DOHH2 (cell line): ENCODE measurements at regions not wholly inside any gene's neighbourhood (a gene's known extent, or its start where the extent isn't known, plus 50 kb on each side); places are given as distances from the start of the nearest gene placed in this dataset.

Source experiments
- H3F3A ChIP-seq: fragments of 200-600 bp; sonication (generic), shearing (Covaris generic); 2 replicates; pipeline ENCODE4 v1.6.0; 2016; ENCODE audit warnings: antibody characterized with exemption, mild to moderate bottlenecking; ENCODE audit not compliant: control insufficient read depth, insufficient read depth
- H3K27ac ChIP-seq: fragments of 200-600 bp; sonication (generic); 2 replicates; pipeline ENCODE4 v1.5.1; 2014; ENCODE audit warnings: low read depth, mild to moderate bottlenecking, low read length, moderate library complexity
- H3K27me3 ChIP-seq: fragments of 200-600 bp; sonication (generic); 2 replicates; pipeline ENCODE4 v1.6.1; 2014; ENCODE audit warnings: mild to moderate bottlenecking, low read length, mixed read lengths; ENCODE audit not compliant: control insufficient read depth
- H3K36me3 ChIP-seq: fragments of 200-600 bp; sonication (generic); 2 replicates; pipeline ENCODE4 v1.6.1; 2014; ENCODE audit warnings: mild to moderate bottlenecking, low read length, moderate library complexity, mixed read lengths; ENCODE audit not compliant: control insufficient read depth
- H3K4me1 ChIP-seq: fragments of 200-600 bp; sonication (generic); 2 replicates; pipeline ENCODE4 v1.6.1; 2014; ENCODE audit warnings: mild to moderate bottlenecking, low read length, mixed read lengths; ENCODE audit not compliant: control insufficient read depth
- H3K4me2 ChIP-seq: fragments of 200-600 bp; sonication (generic); 2 replicates; pipeline ENCODE4 v1.6.0; 2014; ENCODE audit warnings: mild to moderate bottlenecking, low read length, moderate library complexity
- H3K4me3 ChIP-seq: fragments of 200-600 bp; sonication (generic); 2 replicates; pipeline ENCODE4 v1.5.1; 2014; ENCODE audit warnings: mild to moderate bottlenecking, low read length, mixed read lengths
- H3K79me2 ChIP-seq: fragments of 200-600 bp; sonication (generic); 2 replicates; pipeline ENCODE4 v1.6.1; 2014; ENCODE audit warnings: mild to moderate bottlenecking, low read length, mixed read lengths; ENCODE audit not compliant: control insufficient read depth
- H3K9me2 ChIP-seq: fragments of 200-600 bp; sonication (generic); replicated peaks from 2 replicates; pipeline ENCODE4 v1.6.1; 2014; ENCODE audit warnings: mild to moderate bottlenecking, low read length, mixed read lengths; ENCODE audit not compliant: control insufficient read depth
- H3K9me3 ChIP-seq: fragments of 200-600 bp; sonication (generic); 2 replicates; pipeline ENCODE4 v1.6.1; 2014; ENCODE audit warnings: antibody characterized with exemption, low read length, mixed read lengths; ENCODE audit not compliant: control insufficient read depth, insufficient read depth
- H4K20me1 ChIP-seq: fragments of 200-600 bp; sonication (generic); 2 replicates; pipeline ENCODE4 v1.6.0; 2014; ENCODE audit warnings: low read depth, mild to moderate bottlenecking, antibody characterized with exemption, low read length, moderate library complexity; ENCODE audit not compliant: control insufficient read depth, insufficient read depth
- CTCF ChIP-seq: fragments of 200-600 bp; sonication (generic); IDR thresholded peaks from one replicate; pipeline ENCODE4 v1.5.1; 2014; ENCODE audit warnings: antibody characterized with exemption, mild to moderate bottlenecking, low read depth, low read length; ENCODE audit not compliant: poor library complexity, severe bottlenecking
- EZH2phosphoT487 ChIP-seq: fragments of 200-600 bp; sonication (generic); IDR thresholded peaks from 2 replicates; pipeline ENCODE4 v1.6.1; 2017; ENCODE audit warnings: borderline replicate concordance, mild to moderate bottlenecking, antibody characterized with exemption, low read length, moderate library complexity, mixed read lengths

GRCh38 chr13:19068691-19069090 lies 112.9 kb downstream of the TUBA3C start:
- Histone ChIP-seq H3K9me3 (peaks cover 17% of the 10 kb centered on the region; the same call in 1 of the 2 replicates), H4K20me1 (no peaks in the 10 kb centered on the region), H3K27ac (no peak overlapping the region), H3K9me2 (no peaks in the 10 kb centered on the region), H3K27me3 (no peaks in the 10 kb centered on the region), H3K79me2 (no peaks in the 10 kb centered on the region), H3K36me3 (no peaks in the 10 kb centered on the region), H3K4me2 (no peak overlapping the region), H3F3A (no peaks in the 10 kb centered on the region), H3K4me1 (no peaks in the 10 kb centered on the region), H3K4me3 (no peak overlapping the region)
- TF ChIP-seq EZH2phosphoT487: no peak
- no peak for TF ChIP-seq CTCF

GRCh38 chr13:19067767-19068166 lies 113.9 kb downstream of the TUBA3C start:
- Histone ChIP-seq H3K9me3 (peaks cover 23% of the 10 kb centered on the region; the same call in 1 of the 2 replicates), H3K79me2 (no peaks in the 10 kb centered on the region), H3F3A (no peaks in the 10 kb centered on the region), H3K9me2 (no peaks in the 10 kb centered on the region), H3K36me3 (no peaks in the 10 kb centered on the region), H3K4me2 (no peak overlapping the region), H3K4me1 (no peaks in the 10 kb centered on the region), H4K20me1 (no peaks in the 10 kb centered on the region), H3K4me3 (no peak overlapping the region), H3K27me3 (no peaks in the 10 kb centered on the region), H3K27ac (no peak overlapping the region)
- no peak for TF ChIP-seq CTCF
- no peak for TF ChIP-seq EZH2phosphoT487

GRCh38 chr13:19062801-19063200 lies 118.8 kb downstream of the TUBA3C start:
- Histone ChIP-seq H3K79me2 (no peaks in the 10 kb centered on the region), H3K4me1 (no peaks in the 10 kb centered on the region), H3K9me3 (peaks cover 44% of the 10 kb centered on the region; the same call in 1 of the 2 replicates), H3K4me3 (no peak overlapping the region), H3K27ac (no peak overlapping the region), H3K27me3 (no peaks in the 10 kb centered on the region), H3F3A (no peaks in the 10 kb centered on the region), H3K9me2 (no peaks in the 10 kb centered on the region), H3K36me3 (no peaks in the 10 kb centered on the region), H3K4me2 (no peak overlapping the region), H4K20me1 (no peaks in the 10 kb centered on the region)
- TF ChIP-seq CTCF (no peak), EZH2phosphoT487 (no peak)
